Mesenchymal stem cell (in vitro differentiated cells and primary cell): ENCODE measurements at regions not wholly inside any gene's neighbourhood (a gene's known extent, or its start where the extent isn't known, plus 50 kb on each side); places are given as distances from the start of the nearest gene placed in this dataset.
"Not testable (repeated sequence)": the region's sequence is repeated elsewhere in the genome, so short reads cannot be mapped to it uniquely, and the experiment has no call there.

ENCODE experiments used
- DNase-seq: peaks from one replicate; pipeline ENCODE4 v3.0.0-alpha.2; 2013
- H2AFZ ChIP-seq: one replicate; pipeline ENCODE4 v1.6.1; 2013; ENCODE audit warnings: low read depth, mild to moderate bottlenecking, control low read depth, inconsistent platforms, low read length, moderate library complexity
- H2AK5ac ChIP-seq: 2 replicates; pipeline ENCODE4 v1.6.1; 2013; ENCODE audit warnings: low read length, moderate library complexity, mild to moderate bottlenecking, inconsistent platforms; ENCODE audit not compliant: severe bottlenecking
- H2BK120ac ChIP-seq: one replicate; pipeline ENCODE4 v1.6.1; 2013; ENCODE audit warnings: low read depth, mild to moderate bottlenecking, inconsistent platforms, low read length, moderate library complexity
- H2BK12ac ChIP-seq, 2 experiments: one replicate each; pipeline ENCODE4 v1.6.1; 2013; ENCODE audit warnings: inconsistent platforms in 2 of 2, low read length in 2 of 2, mild to moderate bottlenecking in 2 of 2, moderate library complexity in 2 of 2, control low read depth in 1 of 2
- H2BK15ac ChIP-seq: one replicate; pipeline ENCODE4 v1.6.1; 2013; ENCODE audit warnings: mild to moderate bottlenecking, low read depth, inconsistent platforms; ENCODE audit not compliant: poor library complexity, severe bottlenecking
- H2BK5ac ChIP-seq: 2 replicates; pipeline ENCODE4 v1.6.1; 2013; ENCODE audit warnings: low read depth, mild to moderate bottlenecking, low read length, control low read depth, inconsistent platforms; ENCODE audit not compliant: poor library complexity, severe bottlenecking
- H3K14ac ChIP-seq, 2 experiments: one replicate each; pipeline ENCODE4 v1.6.1; 2013; ENCODE audit warnings: inconsistent platforms in 2 of 2, low read length in 2 of 2, control low read depth in 1 of 2, mild to moderate bottlenecking in 1 of 2, moderate library complexity in 1 of 2
- H3K18ac ChIP-seq, 2 experiments: one replicate each; pipeline ENCODE4 v1.6.1; 2013; ENCODE audit warnings: inconsistent platforms in 2 of 2, low read length in 2 of 2, control low read depth in 1 of 2, low read depth in 1 of 2, mild to moderate bottlenecking in 1 of 2
- H3K23ac ChIP-seq, 2 experiments: one replicate each; pipeline ENCODE4 v1.6.1; 2013; ENCODE audit warnings: inconsistent platforms in 2 of 2, low read length in 2 of 2, mild to moderate bottlenecking in 2 of 2, moderate library complexity in 2 of 2, control low read depth in 1 of 2
- H3K27ac ChIP-seq: 2 replicates; pipeline ENCODE4 v1.5.1; 2013; ENCODE audit warnings: mild to moderate bottlenecking, moderate library complexity, low read length, control low read depth, inconsistent platforms; ENCODE audit not compliant: poor library complexity, severe bottlenecking
- H3K27me3 ChIP-seq, 2 experiments: 2 replicates each; pipeline versions ENCODE4 v1.6.1 to v1.7.0; 2013; ENCODE audit warnings: low read length in 2 of 2, mild to moderate bottlenecking in 2 of 2, moderate library complexity in 2 of 2, control low read depth in 1 of 2, inconsistent platforms in 1 of 2; ENCODE audit not compliant: control insufficient read depth in 1 of 2, insufficient read depth in 1 of 2
- H3K36me3 ChIP-seq, 2 experiments: 2 replicates each; pipeline versions ENCODE4 v1.6.1 to v1.7.0; 2013; ENCODE audit warnings: low read length in 2 of 2, control low read depth in 1 of 2, inconsistent platforms in 1 of 2, low read depth in 1 of 2, mild to moderate bottlenecking in 1 of 2; ENCODE audit not compliant: insufficient read depth in 2 of 2, control insufficient read depth in 1 of 2
- H3K4ac ChIP-seq, 2 experiments: one replicate each; pipeline ENCODE4 v1.6.1; 2013; ENCODE audit warnings: inconsistent platforms in 2 of 2, low read length in 2 of 2, mild to moderate bottlenecking in 2 of 2, moderate library complexity in 2 of 2, control low read depth in 1 of 2, low read depth in 1 of 2
- H3K4me1 ChIP-seq: 2 replicates; pipeline ENCODE4 v1.6.1; 2013; ENCODE audit warnings: low read depth, low read length, control low read depth; ENCODE audit not compliant: control insufficient read depth, insufficient read depth
- H3K4me2 ChIP-seq: 2 replicates; pipeline ENCODE4 v1.6.1; 2013; ENCODE audit warnings: low read length, mild to moderate bottlenecking, inconsistent platforms; ENCODE audit not compliant: poor library complexity, severe bottlenecking
- H3K4me3 ChIP-seq, 2 experiments: 2 replicates each; pipeline versions ENCODE4 v1.5.1 to v1.7.0; 2013; ENCODE audit warnings: low read length in 2 of 2, mild to moderate bottlenecking in 2 of 2, control low read depth in 1 of 2, low read depth in 1 of 2; ENCODE audit not compliant: insufficient read depth in 1 of 2
- H3K79me1 ChIP-seq: replicated peaks from 2 replicates; pipeline ENCODE4 v1.6.1; 2013; ENCODE audit warnings: mild to moderate bottlenecking, control low read depth, low read length, inconsistent platforms; ENCODE audit not compliant: poor library complexity, severe bottlenecking
- H3K9ac ChIP-seq: 2 replicates; pipeline ENCODE4 v1.7.0; 2013; ENCODE audit warnings: mild to moderate bottlenecking, low read length, moderate library complexity
- H3K9me3 ChIP-seq: 2 replicates; pipeline ENCODE4 v1.7.0; 2013; ENCODE audit warnings: mild to moderate bottlenecking, low read length; ENCODE audit not compliant: control insufficient read depth
- H4K8ac ChIP-seq: one replicate; pipeline ENCODE4 v1.6.1; 2013; ENCODE audit warnings: inconsistent platforms, mild to moderate bottlenecking, low read length, moderate library complexity
- H4K91ac ChIP-seq: one replicate; pipeline ENCODE4 v1.6.1; 2013; ENCODE audit warnings: mild to moderate bottlenecking, low read length, inconsistent platforms
- WGBS: methylation state at CpG from one replicate; pipeline ENCODE4 v1.1.7; 2013; ENCODE audit warnings: mixed read lengths; 5-methylcytosine and 5-hydroxymethylcytosine counted together

DNA sequence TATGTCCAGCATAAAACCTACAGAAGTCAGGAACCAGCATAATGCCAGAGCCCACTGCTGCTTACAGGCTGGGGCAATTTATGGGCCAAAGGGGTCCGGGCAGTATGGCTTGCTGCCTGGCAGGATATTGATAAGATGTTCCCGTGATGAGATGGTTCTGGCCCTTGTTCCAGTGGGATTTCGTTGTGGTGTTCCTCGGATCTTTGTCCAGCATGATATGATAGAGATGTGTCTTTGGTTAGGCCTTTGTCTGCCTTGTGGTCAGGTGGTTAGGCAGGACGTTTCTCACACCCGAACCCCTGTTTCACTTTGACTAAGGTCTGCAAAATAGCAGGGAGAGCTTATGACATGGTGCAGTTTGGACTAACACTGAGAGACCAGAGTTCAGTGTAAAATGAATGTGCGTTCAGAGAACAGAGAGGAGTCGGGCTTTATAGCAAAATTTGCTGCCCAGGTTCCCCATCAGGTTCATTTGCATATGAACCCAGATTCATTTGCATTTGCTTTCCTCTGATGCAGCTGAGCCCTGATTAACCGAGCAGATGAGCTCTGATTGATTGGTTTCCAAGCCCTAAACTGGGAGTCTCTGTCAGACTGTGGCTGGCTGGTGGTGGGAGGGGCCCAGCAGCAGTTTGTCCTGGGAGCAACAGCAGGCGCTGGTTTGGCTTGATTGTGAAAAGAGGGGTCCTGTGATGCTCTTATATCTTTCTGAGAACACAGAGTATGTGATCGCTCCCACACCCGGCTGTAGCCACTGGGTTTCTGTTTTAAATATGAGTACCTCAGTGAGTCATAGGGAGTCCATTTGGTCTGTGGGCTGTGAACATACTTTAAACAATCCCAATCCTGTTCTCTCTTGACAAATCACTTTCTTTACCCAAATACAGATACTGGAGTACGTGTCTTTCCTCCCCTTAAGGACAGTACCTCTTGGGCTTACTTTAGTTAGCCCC, 156.3 kb upstream of the PZP start:
- DNase-seq = peak; percentile 75
- Histone ChIP-seq H2BK12ac (no peak overlapping the region), H3K4me1 (peaks cover 3% of the 10 kb centered on the region), H3K79me1 (no peaks in the 10 kb centered on the region), H3K27me3 (peaks cover 0 to 11% of the 10 kb centered on the region in 2 experiments), H3K9ac (peak overlapping the region; percentile 60), H3K4me2 (peak overlapping the region; percentile 61), H3K27ac (peak overlapping the region; percentile 89), H3K9me3 (no peaks in the 10 kb centered on the region), H2AFZ (no peak overlapping the region), H4K8ac (peak overlapping the region; percentile 10), H3K4ac (no peak overlapping the region), H4K91ac (no peak overlapping the region), H3K14ac (no peak overlapping the region), H3K18ac (peak overlapping the region in 1 of 2 experiments; percentile 70), H3K4me3 (peak overlapping the region in 1 of 2 experiments; percentile 63), H3K36me3 (no peaks in the 10 kb centered on the region), H2AK5ac (no peak overlapping the region), H3K23ac (no peak overlapping the region), H2BK15ac (no peak overlapping the region), H2BK5ac (peak overlapping the region; percentile 39), H2BK120ac (no peak overlapping the region)
- WGBS = 29% methylated on average over 12 of the region's 13 CpGs

DNA sequence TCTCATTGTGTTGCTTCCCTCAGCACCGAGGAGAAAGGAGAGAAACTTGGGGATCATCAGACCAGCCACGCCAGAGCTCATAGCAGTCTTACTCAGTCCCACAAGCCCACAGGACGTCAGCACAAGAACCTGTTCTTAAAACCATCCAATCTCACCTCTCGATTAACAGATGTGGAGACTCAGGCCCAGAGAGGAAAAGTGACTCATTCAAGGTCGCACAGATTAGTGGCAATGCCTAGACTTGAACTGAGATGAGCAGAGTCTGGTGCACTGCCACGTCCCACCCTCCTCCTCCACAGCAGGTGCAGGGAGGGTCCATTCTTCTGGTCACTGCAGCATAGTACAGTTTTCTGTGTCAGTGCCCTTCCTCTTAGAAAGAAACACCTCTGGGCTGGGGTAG, 154.9 kb upstream of the PZP start:
- no peak overlapping the region for H2BK12ac ChIP-seq
- no peaks in the 10 kb centered on the region for H3K79me1 ChIP-seq
- no peak overlapping the region for H3K4ac ChIP-seq
- no peak overlapping the region for H3K4me3 ChIP-seq
- DNase-seq = no peak
- H2BK15ac ChIP-seq = no peak overlapping the region
- no peak overlapping the region for H3K4me2 ChIP-seq
- peaks cover 0 to 11% of the 10 kb centered on the region in 2 experiments for H3K27me3 ChIP-seq
- H2BK5ac ChIP-seq = no peak overlapping the region
- H4K8ac ChIP-seq = no peak overlapping the region
- no peaks in the 10 kb centered on the region for H3K36me3 ChIP-seq
- no peak overlapping the region for H3K14ac ChIP-seq
- no peak overlapping the region for H2AFZ ChIP-seq
- WGBS = 71% methylated on average over 6 of the region's 6 CpGs
- no peak overlapping the region for H4K91ac ChIP-seq
- H3K4me1 ChIP-seq = peaks cover 3% of the 10 kb centered on the region
- no peak overlapping the region for H2BK120ac ChIP-seq
- H3K9me3 ChIP-seq = no peaks in the 10 kb centered on the region
- H3K23ac ChIP-seq = no peak overlapping the region
- no peak overlapping the region for H2AK5ac ChIP-seq
- H3K18ac ChIP-seq = no peak overlapping the region
- no peak overlapping the region for H3K27ac ChIP-seq
- H3K9ac ChIP-seq = no peak overlapping the region

DNA sequence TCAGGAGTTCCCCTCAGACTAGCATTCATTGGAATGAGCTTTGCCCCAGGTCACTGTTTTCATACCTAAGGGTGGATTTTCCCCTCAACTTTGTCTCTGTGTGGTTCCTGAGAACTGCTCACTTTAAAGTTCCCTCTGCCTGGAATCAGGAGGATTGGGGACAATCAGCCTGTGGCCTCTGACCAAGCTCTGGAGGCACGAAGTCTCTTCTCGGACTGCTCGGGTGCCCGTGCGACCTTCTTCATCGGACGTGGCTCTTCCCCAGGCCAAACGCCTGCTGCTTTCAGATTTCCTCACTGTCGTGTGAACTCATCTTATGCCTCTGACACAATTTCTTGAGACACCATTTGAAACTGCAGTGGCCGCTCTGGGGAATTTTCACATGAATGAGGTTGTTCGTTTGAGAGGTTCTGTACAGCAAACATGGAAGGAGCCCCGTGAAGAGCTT, 153.7 kb upstream of the PZP start:
- Histone ChIP-seq H4K8ac (no peak overlapping the region), H3K4me1 (peaks cover 3% of the 10 kb centered on the region), H2AK5ac (no peak overlapping the region), H4K91ac (no peak overlapping the region), H3K9ac (no peak overlapping the region), H2BK15ac (no peak overlapping the region), H2BK12ac (no peak overlapping the region), H3K4me3 (no peak overlapping the region), H3K14ac (no peak overlapping the region), H2AFZ (no peak overlapping the region), H3K9me3 (no peaks in the 10 kb centered on the region), H3K27me3 (peaks cover 0 to 11% of the 10 kb centered on the region in 2 experiments), H3K23ac (no peak overlapping the region), H2BK120ac (no peak overlapping the region), H3K27ac (no peak overlapping the region), H3K4ac (no peak overlapping the region), H2BK5ac (no peak overlapping the region), H3K18ac (no peak overlapping the region), H3K4me2 (no peak overlapping the region), H3K79me1 (no peaks in the 10 kb centered on the region), H3K36me3 (no peaks in the 10 kb centered on the region)
- WGBS = 88% methylated on average over 11 of the region's 12 CpGs
- no peak for DNase-seq

DNA sequence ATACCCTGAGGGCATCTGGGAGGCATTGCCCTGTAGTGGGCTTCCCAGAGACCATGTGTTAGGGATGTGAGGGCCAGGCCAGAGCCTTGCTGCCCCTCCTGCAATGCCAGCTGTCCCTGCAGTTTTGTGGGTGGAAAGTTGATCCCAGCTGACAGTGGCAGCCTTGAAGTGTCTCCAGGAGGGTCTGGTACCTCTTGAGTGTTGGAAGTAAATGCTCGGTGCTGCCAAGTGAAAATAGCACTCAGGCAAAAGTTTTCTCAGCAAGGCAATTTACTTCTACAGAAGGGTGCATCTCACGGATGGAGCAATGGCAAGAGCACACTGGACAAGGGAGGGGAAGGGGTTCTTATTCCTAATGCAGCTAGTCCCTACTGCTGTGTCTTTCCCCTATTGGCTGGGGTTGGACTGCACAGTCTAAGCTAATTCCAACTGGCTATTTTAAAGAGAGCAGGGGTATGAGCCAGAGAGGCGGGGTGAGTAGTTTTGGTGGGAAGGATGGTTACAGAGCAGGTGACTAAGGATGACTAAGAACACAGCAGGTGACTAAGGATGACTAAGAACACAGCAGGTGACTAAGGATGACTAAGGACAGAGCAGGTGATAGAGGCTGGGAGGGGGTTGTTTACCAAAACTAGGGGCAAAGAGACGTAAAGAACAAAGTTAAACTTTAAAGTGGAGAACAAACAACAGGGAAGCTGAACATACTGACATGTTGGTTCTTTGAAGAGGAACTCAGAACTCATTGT, 146.0 kb upstream of the PZP start:
- not testable (repeated sequence) for H3K27me3 ChIP-seq, H4K8ac ChIP-seq, H3K9ac ChIP-seq, H3K4me3 ChIP-seq, H3K79me1 ChIP-seq, H2BK15ac ChIP-seq, H3K4ac ChIP-seq, H2AFZ ChIP-seq, H3K14ac ChIP-seq, H3K18ac ChIP-seq, H3K4me1 ChIP-seq, H3K27ac ChIP-seq, H2BK12ac ChIP-seq, H3K36me3 ChIP-seq, H2BK120ac ChIP-seq, H2AK5ac ChIP-seq, DNase-seq, H4K91ac ChIP-seq, H3K4me2 ChIP-seq, H3K9me3 ChIP-seq, H3K23ac ChIP-seq, H2BK5ac ChIP-seq
- 86% methylated on average over 3 of the region's 4 CpGs for WGBS
